GM23338 (cell line): ENCODE measurements at regions not wholly inside any gene's neighbourhood (a gene's known extent, or its start where the extent isn't known, plus 50 kb on each side); places are given as distances from the start of the nearest gene placed in this dataset.

Source experiments
- ATAC-seq: fragments of 200-7000 bp; cut with Tn5 transposase; 3 replicates; pipeline ENCODE4 v1.9.1; 2020
- DNase-seq: peaks from one replicate; pipeline ENCODE4 v3.0.0-alpha.2; 2015; ENCODE audit warnings: low spot score
- H2AFZ ChIP-seq: fragments of 200-600 bp; sonication (generic); 2 replicates; pipeline ENCODE4 v1.8.0; 2016; ENCODE audit warnings: antibody characterized with exemption, mild to moderate bottlenecking, moderate library complexity
- H3F3A ChIP-seq: fragments of 200-600 bp; sonication (generic); replicated peaks from 2 replicates; pipeline ENCODE4 v1.8.0; 2017; ENCODE audit warnings: antibody characterized with exemption, mixed run types, low read depth
- H3K27ac ChIP-seq: fragments of 200-600 bp; sonication (generic); 2 replicates; pipeline ENCODE4 v1.6.1; 2016; ENCODE audit warnings: low read depth
- H3K27me3 ChIP-seq: fragments of 200-600 bp; sonication (generic); 2 replicates; pipeline ENCODE4 v1.8.0; 2016; ENCODE audit warnings: mild to moderate bottlenecking, mixed run types, moderate library complexity; ENCODE audit not compliant: insufficient read depth
- H3K36me3 ChIP-seq: fragments of 200-600 bp; sonication (generic); 2 replicates; pipeline ENCODE4 v1.8.0; 2016; ENCODE audit warnings: mild to moderate bottlenecking; ENCODE audit not compliant: insufficient read depth
- H3K4me1 ChIP-seq: fragments of 200-600 bp; sonication (generic); 2 replicates; pipeline ENCODE4 v1.8.0; 2016; ENCODE audit warnings: mild to moderate bottlenecking, moderate library complexity; ENCODE audit not compliant: insufficient read depth
- H3K4me2 ChIP-seq: fragments of 200-600 bp; sonication (generic); 2 replicates; pipeline ENCODE4 v1.7.1; 2017; ENCODE audit warnings: mixed run types
- H3K4me3 ChIP-seq: fragments of 200-600 bp; sonication (generic); 2 replicates; pipeline ENCODE4 v1.6.1; 2016; ENCODE audit warnings: mixed run types
- H3K79me2 ChIP-seq: fragments of 200-600 bp; sonication (generic); replicated peaks from 2 replicates; pipeline ENCODE4 v1.8.0; 2017; ENCODE audit warnings: mild to moderate bottlenecking; ENCODE audit not compliant: insufficient read depth
- H3K9me2 ChIP-seq: fragments of 200-600 bp; sonication (generic); 2 replicates; pipeline ENCODE4 v1.8.0; 2017; ENCODE audit not compliant: insufficient read depth
- H4K20me1 ChIP-seq: fragments of 200-600 bp; sonication (generic); replicated peaks from 2 replicates; pipeline ENCODE4 v1.8.0; 2017; ENCODE audit warnings: mild to moderate bottlenecking; ENCODE audit not compliant: insufficient read depth
- H3K27ac Mint-ChIP-seq: 2 replicates; pipeline ENCODE4 v1.8.0; 2020; ENCODE audit warnings: inconsistent platforms, mild to moderate bottlenecking, moderate library complexity, mixed read lengths
- H3K27me3 Mint-ChIP-seq: 3 replicates; pipeline ENCODE4 v1.8.0; 2022; ENCODE audit warnings: low read depth, mild to moderate bottlenecking, moderate library complexity, mixed read lengths, inconsistent platforms; ENCODE audit not compliant: insufficient read depth, poor library complexity
- H3K36me3 Mint-ChIP-seq: 3 replicates; pipeline ENCODE4 v1.8.0; 2021; ENCODE audit warnings: low read depth, mild to moderate bottlenecking, inconsistent platforms, moderate library complexity, mixed read lengths
- H3K4me1 Mint-ChIP-seq: 3 replicates; pipeline ENCODE4 v1.8.0; 2020; ENCODE audit warnings: mild to moderate bottlenecking, inconsistent platforms, mixed read lengths
- H3K4me3 Mint-ChIP-seq: 3 replicates; pipeline ENCODE4 v1.8.0; 2021; ENCODE audit warnings: moderate library complexity, mild to moderate bottlenecking, inconsistent platforms, mixed read lengths
- H3K9me3 Mint-ChIP-seq: 3 replicates; pipeline ENCODE4 v1.8.0; 2020; ENCODE audit warnings: moderate library complexity, mild to moderate bottlenecking, inconsistent platforms, mixed read lengths
- CREB1 ChIP-seq: fragments of 250-450 bp; sonication (Bioruptor Pico); IDR thresholded peaks from 2 replicates; pipeline ENCODE4 v1.5.0; 2020; ENCODE audit warnings: low read depth, mild to moderate bottlenecking, moderate library complexity
- CTCF ChIP-seq, 2 experiments: fragments of 200-600 bp in 1 of 2; sonication (generic) in 1 of 2; conservative IDR thresholded peaks; 2 replicates each; pipeline versions ENCODE4 v1.5.1 to v1.6.1; 2016 to 2017; ENCODE audit warnings: antibody characterized with exemption in 2 of 2, low read depth in 2 of 2, mild to moderate bottlenecking in 2 of 2, moderate library complexity in 1 of 2
- ETS1 ChIP-seq: IDR thresholded peaks from 2 replicates; pipeline ENCODE4 v1.6.1; 2016; ENCODE audit warnings: antibody characterized with exemption
- EZH2 ChIP-seq: fragments of 200-600 bp; sonication (generic); IDR thresholded peaks from one replicate; pipeline ENCODE4 v1.8.0; 2017; ENCODE audit warnings: antibody characterized with exemption, mild to moderate bottlenecking, low read depth; ENCODE audit not compliant: unreplicated experiment
- EZH2phosphoT487 ChIP-seq: fragments of 200-600 bp; sonication (generic); IDR thresholded peaks from one replicate; pipeline ENCODE4 v1.8.1; 2018; ENCODE audit warnings: antibody characterized with exemption; ENCODE audit not compliant: unreplicated experiment
- JUNB ChIP-seq: IDR thresholded peaks from one replicate; pipeline ENCODE4 v1.6.1; 2016; ENCODE audit warnings: antibody characterized with exemption; ENCODE audit not compliant: unreplicated experiment
- NANOG ChIP-seq: IDR thresholded peaks from 2 replicates; pipeline ENCODE4 v1.6.1; 2016; ENCODE audit warnings: antibody characterized with exemption, borderline replicate concordance
- POLR2AphosphoS5 ChIP-seq: IDR thresholded peaks from 2 replicates; pipeline ENCODE4 v1.6.1; 2016; ENCODE audit warnings: antibody characterized with exemption, low read depth
- REST ChIP-seq: IDR thresholded peaks from one replicate; pipeline ENCODE4 v1.6.1; 2018; ENCODE audit warnings: antibody characterized with exemption; ENCODE audit not compliant: unreplicated experiment
- STAT1 ChIP-seq: IDR thresholded peaks from one replicate; pipeline ENCODE4 v1.6.1; 2016; ENCODE audit warnings: antibody characterized with exemption; ENCODE audit not compliant: unreplicated experiment
- ZNF114 ChIP-seq: fragments of 250-450 bp; sonication (Bioruptor Pico); IDR thresholded peaks from 2 replicates; pipeline ENCODE4 v1.5.0; 2020; ENCODE audit warnings: mild to moderate bottlenecking, moderate library complexity
- ZNF331 ChIP-seq: fragments of 250-450 bp; sonication (Bioruptor Pico); IDR thresholded peaks from 2 replicates; pipeline ENCODE4 v1.5.0; 2020; ENCODE audit warnings: low read depth, mild to moderate bottlenecking, moderate library complexity
- ZNF462 ChIP-seq: fragments of 250-450 bp; sonication (Bioruptor Pico); IDR thresholded peaks from 2 replicates; pipeline ENCODE4 v1.5.0; 2020; ENCODE audit warnings: mild to moderate bottlenecking, moderate library complexity

GRCh38 chr4:72896515-72896914, 173.0 kb downstream of the COX18 start:
- H3K4me2 ChIP-seq = no peak overlapping the region
- Mint-ChIP-seq H3K27me3 (peaks cover 2% of the 10 kb centered on the region), H3K36me3 (peaks cover 13% of the 10 kb centered on the region), H3K4me1 (peaks cover 40% of the 10 kb centered on the region), H3K4me3 (no peak overlapping the region), H3K27ac (no peak overlapping the region), H3K9me3 (peaks cover 8% of the 10 kb centered on the region)
- no peak overlapping the region for H3K4me3 ChIP-seq
- no peaks in the 10 kb centered on the region for H3K27me3 ChIP-seq
- H3K36me3 ChIP-seq = no peaks in the 10 kb centered on the region
- H2AFZ ChIP-seq = no peak overlapping the region
- no peaks in the 10 kb centered on the region for H3K79me2 ChIP-seq
- H3K4me1 ChIP-seq = peaks cover 36% of the 10 kb centered on the region
- H4K20me1 ChIP-seq = no peaks in the 10 kb centered on the region
- ATAC-seq (no peak), DNase-seq (peak; percentile 3)
- no peaks in the 10 kb centered on the region for H3F3A ChIP-seq
- TF ChIP-seq STAT1 = no peak
- TF ChIP-seq JUNB = no peak
- no peak for TF ChIP-seq ZNF114 (CRISPR knock-in tag)
- TF ChIP-seq CREB1 (CRISPR knock-in tag) = no peak
- TF ChIP-seq ETS1 = no peak
- TF ChIP-seq CTCF (conservative IDR thresholded peaks at IDR 0.05; ENCODE audit: low read depth in 2 of 2) = no peak
- no peak for TF ChIP-seq POLR2AphosphoS5
- no peak for TF ChIP-seq EZH2phosphoT487
- TF ChIP-seq NANOG = no peak
- TF ChIP-seq ZNF331 (CRISPR knock-in tag) = no peak
- no peak for TF ChIP-seq EZH2
- no peak for TF ChIP-seq REST
- no peak for TF ChIP-seq ZNF462 (CRISPR knock-in tag)
- H3K9me2 ChIP-seq = no peaks in the 10 kb centered on the region
- no peak overlapping the region for H3K27ac ChIP-seq
